HL-60 (cell line): ENCODE measurements at regions not wholly inside any gene's neighbourhood (a gene's known extent, or its start where the extent isn't known, plus 50 kb on each side); places are given as distances from the start of the nearest gene placed in this dataset.
"Not testable (repeated sequence)": the region's sequence is repeated elsewhere in the genome, so short reads cannot be mapped to it uniquely, and the experiment has no call there.

Experiments used
- DNase-seq, 2 experiments: peaks; one replicate each; pipeline ENCODE4 v3.0.0-alpha.2; 2010 to 2020; ENCODE audit warnings: low read depth in 1 of 2, low spot score in 1 of 2
- H3K27ac ChIP-seq: fragments of 250-450 bp; sonication (Bioruptor Pico); replicated peaks from 2 replicates; pipeline ENCODE4 v1.5.1; 2020; ENCODE audit warnings: mild to moderate bottlenecking, moderate library complexity
- H3K27me3 ChIP-seq: fragments of 250-450 bp; sonication (Bioruptor Pico); 2 replicates; pipeline ENCODE4 v1.5.1; 2021; ENCODE audit warnings: mild to moderate bottlenecking, moderate library complexity; ENCODE audit not compliant: insufficient read depth, poor library complexity, severe bottlenecking
- H3K4me3 ChIP-seq: replicated peaks from 2 replicates; pipeline ENCODE4 v1.5.1; 2011; ENCODE audit warnings: mild to moderate bottlenecking, control low read depth, low read length; ENCODE audit not compliant: insufficient read depth

GRCh38 chr15:20611667-20612290 is 70.2 kb upstream of the GOLGA6L6 start:
- not testable (repeated sequence) for H3K27ac ChIP-seq, DNase-seq, H3K4me3 ChIP-seq, H3K27me3 ChIP-seq

- not testable (repeated sequence) for DNase-seq, H3K27me3 ChIP-seq, H3K4me3 ChIP-seq, H3K27ac ChIP-seq
Observed at GRCh38 chr15:20608179-20608578, 66.6 kb upstream of the GOLGA6L6 start.

- not testable (repeated sequence) for H3K27me3 ChIP-seq, H3K27ac ChIP-seq, H3K4me3 ChIP-seq, DNase-seq
Observed at GRCh38 chr15:20597245-20597644, 55.6 kb upstream of the GOLGA6L6 start.

DNA sequence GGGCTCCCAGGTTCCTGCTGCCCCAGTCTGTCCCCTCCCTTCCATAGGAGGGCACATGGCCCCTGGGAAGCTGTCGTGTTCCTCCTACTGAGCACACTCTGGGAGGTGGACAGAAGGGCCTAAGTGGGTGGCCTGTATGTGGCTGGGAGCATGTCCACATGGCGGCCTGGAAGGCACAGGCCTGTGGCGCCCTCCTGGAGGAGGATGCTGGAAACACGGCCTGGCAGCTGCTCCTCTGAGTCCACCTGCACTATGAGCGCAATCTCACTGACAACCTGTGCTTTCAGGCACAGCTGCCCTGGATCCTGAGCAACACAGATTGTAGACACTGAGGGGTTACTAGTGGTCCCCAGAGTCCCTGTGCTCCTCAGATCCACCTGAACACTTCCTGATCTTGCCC is 52.6 kb upstream of the GOLGA6L6 start:
- not testable (repeated sequence) for DNase-seq, H3K4me3 ChIP-seq, H3K27me3 ChIP-seq, H3K27ac ChIP-seq

DNA sequence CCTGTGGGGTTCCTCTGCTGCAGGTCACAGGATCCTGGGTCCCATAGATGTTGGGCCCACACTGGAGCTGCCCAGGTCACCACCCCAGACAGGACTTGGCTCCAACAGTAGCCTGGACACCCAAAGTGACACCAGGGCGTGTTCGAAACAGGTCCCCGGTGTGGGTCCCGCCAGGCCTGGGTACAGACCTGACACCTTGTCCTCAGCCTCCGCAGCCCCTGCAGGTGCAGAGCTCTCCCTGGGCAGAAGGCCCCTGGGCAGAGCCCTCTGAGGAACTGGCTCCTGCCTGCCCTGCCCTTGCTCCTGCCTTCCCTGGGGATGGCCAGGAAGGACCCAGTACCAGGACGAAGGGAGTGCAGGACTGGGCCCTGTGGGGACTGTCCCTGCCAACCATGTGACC is 50.3 kb upstream of the GOLGA6L6 start:
- not testable (repeated sequence) for H3K4me3 ChIP-seq, DNase-seq, H3K27ac ChIP-seq, H3K27me3 ChIP-seq
